ENCODE measurements at regions not wholly inside any gene's neighbourhood (a gene's known extent, or its start where the extent isn't known, plus 50 kb on each side); places are given as distances from the start of the nearest gene placed in this dataset.

DNA sequence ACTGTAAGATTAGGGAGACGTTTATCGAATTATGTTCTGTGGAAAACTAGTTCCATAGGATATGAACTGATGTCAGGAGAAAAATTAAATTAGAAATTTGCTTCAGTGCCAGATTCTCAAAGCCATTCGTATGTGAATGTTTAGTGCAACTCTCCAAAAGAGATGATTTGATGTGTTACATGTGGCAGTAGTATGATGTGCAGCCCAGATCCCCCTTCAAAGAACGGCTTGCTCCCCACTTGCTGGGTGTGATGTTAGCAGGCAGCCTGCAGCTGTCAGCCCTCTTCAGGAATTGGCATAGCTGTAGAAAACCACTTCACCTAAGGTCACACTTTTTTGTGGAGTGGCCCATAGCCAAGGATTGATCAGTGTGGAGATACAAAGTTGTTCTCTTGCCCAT lies 127.0 kb upstream of the CCDC54 start:
- DNase-seq (ENCODE audit: low read depth): no peak
- no peak overlapping the region for H3K4me3 ChIP-seq (ENCODE audit: low read depth, low read length)

DNA sequence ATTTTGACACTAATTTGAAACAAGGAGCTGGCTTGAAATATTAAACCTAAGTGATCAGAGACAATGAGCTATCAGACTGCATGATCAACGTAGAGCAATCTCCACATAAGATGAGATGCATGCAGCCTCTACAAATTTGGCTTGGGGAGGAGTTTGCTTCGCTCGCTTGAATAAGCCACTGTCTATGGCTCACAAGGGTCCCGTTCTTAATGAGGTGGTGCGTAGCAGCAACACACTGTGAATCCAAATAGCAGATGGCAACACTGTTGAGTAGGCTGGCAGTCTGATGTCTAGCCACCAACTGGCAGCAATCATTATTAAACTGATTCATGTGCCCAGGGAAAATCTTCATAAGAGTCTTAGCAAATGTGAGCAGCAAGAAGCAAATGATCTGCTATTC lies 125.4 kb upstream of the CCDC54 start:
- H3K4me3 ChIP-seq (ENCODE audit: low read depth, low read length): no peak overlapping the region
- no peak for DNase-seq (ENCODE audit: low read depth)
- TF ChIP-seq, protein P1, sequence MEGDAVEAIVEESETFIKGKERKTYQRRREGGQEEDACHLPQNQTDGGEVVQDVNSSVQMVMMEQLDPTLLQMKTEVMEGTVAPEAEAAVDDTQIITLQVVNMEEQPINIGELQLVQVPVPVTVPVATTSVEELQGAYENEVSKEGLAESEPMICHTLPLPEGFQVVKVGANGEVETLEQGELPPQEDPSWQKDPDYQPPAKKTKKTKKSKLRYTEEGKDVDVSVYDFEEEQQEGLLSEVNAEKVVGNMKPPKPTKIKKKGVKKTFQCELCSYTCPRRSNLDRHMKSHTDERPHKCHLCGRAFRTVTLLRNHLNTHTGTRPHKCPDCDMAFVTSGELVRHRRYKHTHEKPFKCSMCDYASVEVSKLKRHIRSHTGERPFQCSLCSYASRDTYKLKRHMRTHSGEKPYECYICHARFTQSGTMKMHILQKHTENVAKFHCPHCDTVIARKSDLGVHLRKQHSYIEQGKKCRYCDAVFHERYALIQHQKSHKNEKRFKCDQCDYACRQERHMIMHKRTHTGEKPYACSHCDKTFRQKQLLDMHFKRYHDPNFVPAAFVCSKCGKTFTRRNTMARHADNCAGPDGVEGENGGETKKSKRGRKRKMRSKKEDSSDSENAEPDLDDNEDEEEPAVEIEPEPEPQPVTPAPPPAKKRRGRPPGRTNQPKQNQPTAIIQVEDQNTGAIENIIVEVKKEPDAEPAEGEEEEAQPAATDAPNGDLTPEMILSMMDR (IDR thresholded peaks at IDR 0.05; ENCODE audit: insufficient read depth, low read depth, low read length): no peak

More for the DNA sequence above, 127.0 kb upstream of the CCDC54 start:
- TF ChIP-seq, protein P1 (IDR thresholded peaks at IDR 0.05; ENCODE audit: insufficient read depth, low read depth, low read length): no peak

DNA sequence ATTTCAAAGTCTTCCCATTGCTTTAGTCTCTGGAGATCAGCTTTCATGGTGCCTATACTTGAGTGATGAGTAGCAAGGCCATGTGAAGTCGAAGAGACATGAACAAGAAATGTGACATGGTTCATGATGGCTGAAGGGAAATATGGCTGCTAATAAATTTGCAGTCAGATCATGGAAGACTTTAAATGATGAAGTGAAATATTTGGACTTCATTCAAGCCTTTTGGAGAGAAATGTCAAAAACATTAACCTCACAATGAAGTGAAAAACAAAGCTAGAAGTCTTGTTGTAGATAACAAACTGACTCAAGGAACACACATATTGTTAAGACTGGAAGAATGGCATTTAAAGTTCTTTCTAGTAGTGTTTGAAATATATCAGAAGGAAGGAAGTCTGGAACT lies 120.3 kb upstream of the CCDC54 start:
- TF ChIP-seq, protein P1 (IDR thresholded peaks at IDR 0.05; ENCODE audit: insufficient read depth, low read depth, low read length): no peak
- no peak for DNase-seq (ENCODE audit: low read depth)
- no peak overlapping the region for H3K4me3 ChIP-seq (ENCODE audit: low read depth, low read length)

DNA sequence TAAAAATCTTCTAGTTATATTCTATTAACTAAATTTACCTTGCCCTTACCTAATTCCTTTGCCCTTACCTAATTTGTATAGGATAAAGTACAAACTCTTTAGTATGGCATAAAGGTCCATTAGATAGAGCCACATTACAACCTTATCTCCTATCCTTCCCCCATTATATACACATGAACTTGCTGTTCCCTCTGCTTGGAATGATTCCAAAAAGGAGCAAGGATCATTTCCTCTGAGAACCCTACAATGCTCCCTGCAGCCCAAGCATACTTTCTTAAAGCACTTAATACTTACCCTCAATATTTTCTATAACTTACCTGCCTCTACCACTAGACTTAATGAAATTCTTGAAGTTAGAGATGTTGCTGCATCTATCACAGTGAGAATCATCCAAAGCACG lies 118.9 kb upstream of the CCDC54 start:
- TF ChIP-seq, protein P1 (IDR thresholded peaks at IDR 0.05; ENCODE audit: insufficient read depth, low read depth, low read length): no peak
- DNase-seq (ENCODE audit: low read depth): no peak
- no peak overlapping the region for H3K4me3 ChIP-seq (ENCODE audit: low read depth, low read length)

DNA sequence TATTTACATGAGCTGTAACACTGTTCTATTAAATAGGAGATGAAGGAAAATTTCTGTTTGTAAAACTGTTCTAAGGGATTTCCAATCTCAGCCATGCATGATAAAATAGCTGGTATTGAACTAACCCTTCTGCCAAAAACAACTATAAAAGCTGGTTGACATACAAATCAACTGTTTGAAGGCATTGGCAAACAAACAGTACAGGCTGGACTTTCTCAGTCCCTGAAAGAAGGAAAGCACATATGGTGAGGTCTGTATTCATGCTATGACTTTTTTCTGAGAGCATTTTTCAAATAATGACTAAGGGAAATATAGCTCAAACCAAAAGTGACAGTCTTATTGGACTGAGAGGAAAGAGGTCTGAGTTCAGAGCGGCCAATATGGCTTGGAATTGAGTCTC lies 117.0 kb upstream of the CCDC54 start:
- no peak overlapping the region for H3K4me3 ChIP-seq (ENCODE audit: low read depth, low read length)
- TF ChIP-seq, protein P1 (IDR thresholded peaks at IDR 0.05; ENCODE audit: insufficient read depth, low read depth, low read length): no peak
- no peak for DNase-seq (ENCODE audit: low read depth)

DNA sequence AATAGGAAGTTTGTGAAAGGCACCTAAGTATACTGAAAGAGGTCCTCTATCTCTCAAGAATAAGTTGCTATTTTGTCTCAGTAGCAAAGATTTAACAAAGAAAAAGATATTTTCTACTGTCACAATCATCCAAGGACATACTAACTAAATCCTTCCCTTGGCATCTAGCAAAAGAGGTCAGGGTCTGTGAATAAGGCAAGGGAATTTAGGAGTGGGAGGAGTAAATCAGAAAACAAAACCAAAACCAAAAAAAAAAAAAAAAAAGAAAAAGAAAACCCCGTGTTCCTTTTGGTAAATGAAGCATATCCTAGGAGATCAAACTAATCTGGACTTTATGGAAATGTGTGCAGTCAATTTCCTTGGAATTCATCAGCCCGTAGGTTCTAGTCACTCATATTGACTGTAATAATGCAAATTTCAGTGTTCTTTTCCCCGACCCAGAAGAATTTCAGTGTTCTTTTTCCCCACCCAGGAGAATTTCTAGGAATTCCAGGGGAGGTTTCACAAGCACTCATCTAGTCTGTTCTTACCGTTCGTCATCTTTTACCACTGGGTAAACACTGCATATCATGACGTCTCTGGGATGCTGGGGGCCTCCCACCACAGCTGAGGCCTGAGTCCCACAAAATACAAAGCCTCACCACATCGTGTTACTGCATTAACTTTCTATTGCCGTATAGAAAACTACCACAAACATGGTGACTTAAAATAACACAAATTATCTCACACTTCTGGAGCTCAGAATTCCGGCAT lies 113.8 kb upstream of the CCDC54 start:
- peak; percentile 91 for DNase-seq (ENCODE audit: low read depth)
- H3K4me3 ChIP-seq (ENCODE audit: low read depth, low read length): peak overlapping the region; percentile 51
- TF ChIP-seq, protein P1 (IDR thresholded peaks at IDR 0.05; ENCODE audit: insufficient read depth, low read depth, low read length): no peak

DNA sequence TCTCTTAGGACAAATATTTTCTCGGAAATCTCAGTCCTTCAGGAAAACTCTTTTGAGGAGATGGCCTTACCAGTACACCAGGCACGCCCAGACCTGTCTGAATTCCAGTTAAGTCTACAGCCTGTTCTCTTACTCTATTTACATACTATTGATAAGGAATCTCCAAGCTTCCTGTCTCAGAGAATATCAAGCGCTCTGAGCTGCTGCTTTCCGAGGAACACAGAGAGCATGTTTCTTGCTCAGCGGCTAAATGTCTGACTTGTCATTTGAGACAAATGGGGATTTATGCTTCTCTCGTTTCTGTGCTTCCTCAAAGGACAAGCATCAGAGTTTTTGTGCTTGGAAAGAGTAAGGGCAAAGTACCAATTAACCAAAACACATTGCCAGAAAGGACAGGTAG lies 112.4 kb upstream of the CCDC54 start:
- TF ChIP-seq, protein P1 (IDR thresholded peaks at IDR 0.05; ENCODE audit: insufficient read depth, low read depth, low read length): no peak
- H3K4me3 ChIP-seq (ENCODE audit: low read depth, low read length): no peak overlapping the region
- DNase-seq (ENCODE audit: low read depth): peak; percentile 65
